Neutrophil (primary cell): ENCODE measurements at regions not wholly inside any gene's neighbourhood (a gene's known extent, or its start where the extent isn't known, plus 50 kb on each side); places are given as distances from the start of the nearest gene placed in this dataset.

ENCODE experiments used
- H3K27ac ChIP-seq: fragments of 200-600 bp; sonication (generic); 2 replicates; pipeline ENCODE4 v1.5.1; 2016; ENCODE audit warnings: mild to moderate bottlenecking, moderate library complexity
- H3K27me3 ChIP-seq: fragments of 200-600 bp; sonication (generic); 2 replicates; pipeline ENCODE4 v1.6.0; 2016; ENCODE audit warnings: mild to moderate bottlenecking
- H3K36me3 ChIP-seq: fragments of 200-600 bp; sonication (generic); 2 replicates; pipeline ENCODE4 v1.5.1; 2017
- H3K4me1 ChIP-seq, 2 experiments: fragments of 200-600 bp in 1 of 2; sonication (generic) in 1 of 2; 1 replicate in 1 of 2; 2 replicates in 1 of 2; pipeline versions ENCODE4 v1.5.1 to v1.6.1; 2013 to 2016; ENCODE audit warnings: low read depth in 1 of 2, low read length in 1 of 2, mild to moderate bottlenecking in 1 of 2, moderate library complexity in 1 of 2; ENCODE audit not compliant: control insufficient read depth in 1 of 2, insufficient read depth in 1 of 2
- H3K4me3 ChIP-seq, 2 experiments: fragments of 200-600 bp in 1 of 2; sonication (generic) in 1 of 2; 1 replicate in 1 of 2; 2 replicates in 1 of 2; pipeline ENCODE4 v1.5.1; 2013 to 2016; ENCODE audit warnings: low read depth in 1 of 2, low read length in 1 of 2, mild to moderate bottlenecking in 1 of 2, moderate library complexity in 1 of 2
- H3K9me3 ChIP-seq: fragments of 200-600 bp; sonication (generic); 2 replicates; pipeline ENCODE4 v1.5.1; 2016
- TF ChIP-seq, protein P1 (sequence below): fragments of 200-600 bp; sonication (generic); IDR thresholded peaks from 2 replicates; pipeline ENCODE4 v1.5.1; 2016; ENCODE audit warnings: antibody characterized with exemption

DNA sequence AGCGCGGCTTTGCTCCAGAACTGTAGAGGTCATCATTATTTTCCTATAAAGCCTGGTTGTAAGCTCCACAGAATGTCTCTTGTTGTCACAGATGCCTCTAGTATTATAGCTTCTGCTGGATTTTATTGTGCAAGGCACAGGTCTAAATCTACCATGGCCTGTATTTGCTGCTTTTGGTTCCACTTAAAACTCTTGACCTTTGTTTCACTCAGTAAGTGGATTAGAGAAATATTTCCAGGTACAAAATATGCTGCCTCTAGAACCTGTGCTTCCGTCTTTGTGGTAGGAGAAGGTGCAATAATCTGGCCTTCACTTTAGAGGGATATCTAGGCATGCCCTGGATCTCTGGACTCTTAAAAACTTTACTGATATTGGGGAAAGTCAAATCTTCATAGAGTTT lies 476.6 kb upstream of the CD180 start:
- no peaks in the 10 kb centered on the region for H3K36me3 ChIP-seq
- no peaks in the 10 kb centered on the region for H3K9me3 ChIP-seq
- H3K4me1 ChIP-seq: no peaks in the 10 kb centered on the region
- H3K27ac ChIP-seq: no peak overlapping the region
- TF ChIP-seq, protein P1, sequence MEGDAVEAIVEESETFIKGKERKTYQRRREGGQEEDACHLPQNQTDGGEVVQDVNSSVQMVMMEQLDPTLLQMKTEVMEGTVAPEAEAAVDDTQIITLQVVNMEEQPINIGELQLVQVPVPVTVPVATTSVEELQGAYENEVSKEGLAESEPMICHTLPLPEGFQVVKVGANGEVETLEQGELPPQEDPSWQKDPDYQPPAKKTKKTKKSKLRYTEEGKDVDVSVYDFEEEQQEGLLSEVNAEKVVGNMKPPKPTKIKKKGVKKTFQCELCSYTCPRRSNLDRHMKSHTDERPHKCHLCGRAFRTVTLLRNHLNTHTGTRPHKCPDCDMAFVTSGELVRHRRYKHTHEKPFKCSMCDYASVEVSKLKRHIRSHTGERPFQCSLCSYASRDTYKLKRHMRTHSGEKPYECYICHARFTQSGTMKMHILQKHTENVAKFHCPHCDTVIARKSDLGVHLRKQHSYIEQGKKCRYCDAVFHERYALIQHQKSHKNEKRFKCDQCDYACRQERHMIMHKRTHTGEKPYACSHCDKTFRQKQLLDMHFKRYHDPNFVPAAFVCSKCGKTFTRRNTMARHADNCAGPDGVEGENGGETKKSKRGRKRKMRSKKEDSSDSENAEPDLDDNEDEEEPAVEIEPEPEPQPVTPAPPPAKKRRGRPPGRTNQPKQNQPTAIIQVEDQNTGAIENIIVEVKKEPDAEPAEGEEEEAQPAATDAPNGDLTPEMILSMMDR: no peak
- no peak overlapping the region for H3K4me3 ChIP-seq
- no peaks in the 10 kb centered on the region for H3K27me3 ChIP-seq

DNA sequence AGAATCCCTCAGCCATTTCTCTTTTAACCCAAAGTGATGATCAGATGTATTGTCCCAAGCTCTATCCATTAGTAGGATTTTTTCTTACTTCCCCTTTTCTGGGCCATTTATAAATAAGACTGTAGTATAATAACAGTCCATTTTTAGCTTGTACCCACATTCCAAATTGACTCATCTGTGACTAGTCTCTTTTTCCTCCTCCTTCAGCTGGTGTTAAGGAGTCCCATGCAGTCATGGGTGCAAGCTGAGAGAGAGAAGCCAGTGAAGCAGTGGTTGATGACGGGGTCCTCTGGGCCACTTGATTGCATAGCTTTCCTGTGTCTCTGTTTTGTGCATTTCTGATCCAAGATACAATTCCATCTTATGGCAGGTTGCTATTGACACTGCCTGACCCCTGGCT lies 476.0 kb upstream of the CD180 start:
- Histone ChIP-seq H3K27me3 (no peaks in the 10 kb centered on the region), H3K27ac (no peak overlapping the region), H3K36me3 (no peaks in the 10 kb centered on the region), H3K4me3 (no peak overlapping the region), H3K9me3 (no peaks in the 10 kb centered on the region), H3K4me1 (no peaks in the 10 kb centered on the region)
- TF ChIP-seq, protein P1: no peak

DNA sequence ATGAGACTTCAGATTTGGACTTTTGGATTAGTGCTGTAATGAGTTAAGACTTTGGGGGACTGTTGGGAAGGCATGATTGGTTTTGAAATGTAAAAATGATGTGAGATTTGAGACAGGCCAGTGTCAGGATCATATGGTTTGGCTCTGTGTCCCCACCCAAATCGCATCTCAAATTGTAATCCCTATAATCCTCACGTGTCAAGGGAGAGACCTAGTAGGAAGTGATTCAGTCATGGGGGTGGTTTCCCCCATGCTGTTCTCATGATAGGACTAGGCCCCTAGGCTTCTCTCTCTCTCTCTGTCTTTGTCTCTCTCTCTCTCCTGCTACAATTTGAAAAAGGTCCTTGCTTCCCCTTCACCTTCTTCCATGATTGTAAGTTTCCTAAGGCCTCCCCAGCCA lies 473.3 kb upstream of the CD180 start:
- Histone ChIP-seq H3K27ac (no peak overlapping the region), H3K9me3 (peaks cover 4% of the 10 kb centered on the region), H3K27me3 (no peaks in the 10 kb centered on the region), H3K36me3 (no peaks in the 10 kb centered on the region), H3K4me1 (no peaks in the 10 kb centered on the region), H3K4me3 (no peak overlapping the region)
- TF ChIP-seq, protein P1: no peak

DNA sequence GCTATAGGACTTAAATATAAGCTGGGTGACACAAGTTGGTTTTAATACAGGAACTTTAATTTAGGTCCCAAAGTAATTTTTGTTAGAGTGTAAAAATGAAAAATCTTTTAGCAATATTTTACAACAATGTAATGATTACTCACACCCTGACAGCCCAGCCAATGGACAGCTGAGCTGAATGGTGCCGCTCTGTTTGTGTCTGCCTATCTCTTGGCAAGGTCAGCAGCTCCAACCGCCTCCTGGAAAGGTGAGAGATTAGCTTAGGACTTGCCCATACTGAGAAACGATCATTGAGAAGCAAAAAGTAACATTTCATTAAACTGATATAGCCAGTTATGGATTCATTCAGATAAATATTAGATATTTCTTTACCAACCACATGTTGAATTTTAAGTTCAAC lies 463.6 kb upstream of the CD180 start:
- no peak overlapping the region for H3K27ac ChIP-seq
- no peak overlapping the region for H3K4me3 ChIP-seq
- H3K9me3 ChIP-seq: no peaks in the 10 kb centered on the region
- TF ChIP-seq, protein P1: no peak
- H3K4me1 ChIP-seq: no peaks in the 10 kb centered on the region
- no peaks in the 10 kb centered on the region for H3K27me3 ChIP-seq
- H3K36me3 ChIP-seq: no peaks in the 10 kb centered on the region

DNA sequence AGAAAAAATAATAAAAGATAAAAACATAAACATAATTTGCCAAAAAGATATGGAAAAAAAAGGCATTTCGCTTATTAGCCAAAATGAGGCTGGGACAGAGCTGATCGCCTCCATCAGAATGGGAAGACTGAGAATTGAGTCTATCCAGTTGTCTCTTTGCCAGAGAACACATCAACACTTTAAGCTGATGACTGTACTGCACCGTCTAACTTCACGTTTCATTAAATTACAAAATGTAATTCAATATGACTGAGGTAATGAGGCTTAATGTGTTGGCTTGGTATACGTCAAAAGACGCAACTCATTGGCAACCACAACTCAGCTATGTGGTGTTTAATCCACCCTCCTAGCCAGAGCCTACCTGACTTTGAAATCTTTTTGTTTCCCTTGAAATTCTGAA lies 462.7 kb upstream of the CD180 start:
- Histone ChIP-seq H3K4me3 (no peak overlapping the region), H3K27me3 (no peaks in the 10 kb centered on the region), H3K9me3 (no peaks in the 10 kb centered on the region), H3K27ac (no peak overlapping the region), H3K4me1 (no peaks in the 10 kb centered on the region), H3K36me3 (no peaks in the 10 kb centered on the region)
- TF ChIP-seq, protein P1: no peak

DNA sequence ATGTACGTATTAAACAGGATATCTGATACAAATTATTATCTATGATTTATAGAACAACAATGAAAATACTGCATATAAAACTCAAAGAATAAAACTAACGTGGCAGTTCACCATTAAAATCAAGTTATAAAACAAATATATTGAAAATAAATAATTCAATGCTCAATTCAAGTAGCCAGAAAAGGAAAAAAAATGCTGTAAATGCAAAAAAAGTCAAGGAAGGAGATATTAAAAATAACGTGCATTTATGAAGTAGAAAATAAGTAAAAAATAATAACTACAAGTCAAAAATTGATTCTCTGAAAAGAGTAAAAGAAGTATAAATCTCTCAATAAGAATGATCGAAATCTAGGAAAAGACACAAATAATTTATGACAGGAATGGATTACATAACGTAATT lies 460.5 kb upstream of the CD180 start:
- TF ChIP-seq, protein P1: no peak
- no peaks in the 10 kb centered on the region for H3K27me3 ChIP-seq
- H3K27ac ChIP-seq: no peak overlapping the region
- no peaks in the 10 kb centered on the region for H3K4me1 ChIP-seq
- no peak overlapping the region for H3K4me3 ChIP-seq
- no peaks in the 10 kb centered on the region for H3K36me3 ChIP-seq
- H3K9me3 ChIP-seq: no peaks in the 10 kb centered on the region
